Nephron (organoid): ENCODE measurements at regions not wholly inside any gene's neighbourhood (a gene's known extent, or its start where the extent isn't known, plus 50 kb on each side); places are given as distances from the start of the nearest gene placed in this dataset.
A peak's percentile ranks its signal among the peaks of the same experiment; 100 is the strongest.
"Not testable (repeated sequence)": the region's sequence is repeated elsewhere in the genome, so short reads cannot be mapped to it uniquely, and the experiment has no call there.

Experiments
- H3K27ac Mint-ChIP-seq, 3 experiments: 2 replicates each; pipeline ENCODE4 v1.8.0; 2020; ENCODE audit warnings: mixed read lengths in 3 of 3, mild to moderate bottlenecking in 2 of 3, moderate library complexity in 1 of 3
- H3K27me3 Mint-ChIP-seq: 2 replicates; pipeline ENCODE4 v1.8.0; 2021; ENCODE audit warnings: low read depth, mild to moderate bottlenecking, moderate library complexity, mixed read lengths
- H3K36me3 Mint-ChIP-seq: 2 replicates; pipeline ENCODE4 v1.8.0; 2020; ENCODE audit warnings: low read depth, mixed read lengths
- H3K4me1 Mint-ChIP-seq: 2 replicates; pipeline ENCODE4 v1.8.0; 2020; ENCODE audit warnings: mixed read lengths
- H3K4me3 Mint-ChIP-seq, 3 experiments: 2 replicates each; pipeline ENCODE4 v1.8.0; 2020; ENCODE audit warnings: mild to moderate bottlenecking in 3 of 3, mixed read lengths in 3 of 3, moderate library complexity in 2 of 3
- H3K9me3 Mint-ChIP-seq: 2 replicates; pipeline ENCODE4 v1.8.0; 2020; ENCODE audit warnings: mixed read lengths
- TF ChIP-seq, protein P1 (sequence below), 3 experiments: fragments of 200-600 bp; sonication (generic); IDR thresholded peaks; one replicate each; pipeline ENCODE4 v1.5.0; 2021; ENCODE audit warnings: antibody characterized with exemption in 3 of 3; ENCODE audit not compliant: unreplicated experiment in 3 of 3

DNA sequence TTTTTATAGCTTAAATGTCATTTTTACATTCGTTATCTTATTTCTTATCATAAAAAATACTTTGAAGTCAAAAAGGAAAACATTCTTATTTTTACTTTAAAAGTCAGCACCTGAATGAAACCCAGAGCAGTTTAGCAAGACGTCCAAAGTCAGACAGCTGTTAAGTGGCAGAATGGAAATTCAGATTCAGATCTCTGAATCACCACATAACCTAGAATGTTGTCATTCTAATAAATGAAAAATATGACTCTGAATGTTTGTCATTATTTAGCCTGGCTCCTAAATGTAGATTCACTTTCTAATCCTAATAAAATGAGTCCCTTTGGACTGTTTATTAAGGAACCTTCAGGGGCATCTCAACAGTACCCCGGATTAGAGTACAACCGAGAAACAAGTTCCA lies 75.2 kb upstream of the RGS7 start:
- H3K9me3 Mint-ChIP-seq: peaks cover 21% of the 10 kb centered on the region

DNA sequence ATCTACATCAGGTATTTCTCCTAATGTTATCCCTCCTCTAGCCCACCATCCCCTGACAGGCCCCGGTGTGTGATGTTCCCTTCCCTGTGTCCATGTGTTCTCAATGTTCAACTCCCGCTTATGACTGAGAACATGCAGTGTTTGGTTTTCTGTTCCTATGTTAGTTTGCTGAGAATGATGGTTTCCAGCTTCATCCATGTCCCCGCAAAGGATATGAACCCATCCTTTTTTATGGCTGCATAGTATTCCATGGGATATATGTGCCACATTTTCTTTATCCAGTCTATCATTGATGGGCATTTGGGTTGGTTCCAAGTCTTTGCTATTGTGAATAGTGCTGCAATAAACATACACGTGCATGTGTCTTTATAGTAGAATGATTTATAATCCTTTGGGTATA lies 68.1 kb upstream of the RGS7 start:
- peaks cover 23% of the 10 kb centered on the region for H3K9me3 Mint-ChIP-seq
- H3K27me3 Mint-ChIP-seq: peaks cover 69% of the 10 kb centered on the region
- H3K27ac Mint-ChIP-seq, H3K4me1 Mint-ChIP-seq, H3K36me3 Mint-ChIP-seq: not testable (repeated sequence)
- peak overlapping the region; percentile 74 to 81 (median 76) for H3K4me3 Mint-ChIP-seq

More for the DNA sequence above, 75.2 kb upstream of the RGS7 start:
- Mint-ChIP-seq H3K27ac (no peak overlapping the region), H3K4me1 (no peaks in the 10 kb centered on the region), H3K36me3 (no peaks in the 10 kb centered on the region), H3K4me3 (no peak overlapping the region), H3K27me3 (peaks cover 14% of the 10 kb centered on the region)
- TF ChIP-seq, protein P1, sequence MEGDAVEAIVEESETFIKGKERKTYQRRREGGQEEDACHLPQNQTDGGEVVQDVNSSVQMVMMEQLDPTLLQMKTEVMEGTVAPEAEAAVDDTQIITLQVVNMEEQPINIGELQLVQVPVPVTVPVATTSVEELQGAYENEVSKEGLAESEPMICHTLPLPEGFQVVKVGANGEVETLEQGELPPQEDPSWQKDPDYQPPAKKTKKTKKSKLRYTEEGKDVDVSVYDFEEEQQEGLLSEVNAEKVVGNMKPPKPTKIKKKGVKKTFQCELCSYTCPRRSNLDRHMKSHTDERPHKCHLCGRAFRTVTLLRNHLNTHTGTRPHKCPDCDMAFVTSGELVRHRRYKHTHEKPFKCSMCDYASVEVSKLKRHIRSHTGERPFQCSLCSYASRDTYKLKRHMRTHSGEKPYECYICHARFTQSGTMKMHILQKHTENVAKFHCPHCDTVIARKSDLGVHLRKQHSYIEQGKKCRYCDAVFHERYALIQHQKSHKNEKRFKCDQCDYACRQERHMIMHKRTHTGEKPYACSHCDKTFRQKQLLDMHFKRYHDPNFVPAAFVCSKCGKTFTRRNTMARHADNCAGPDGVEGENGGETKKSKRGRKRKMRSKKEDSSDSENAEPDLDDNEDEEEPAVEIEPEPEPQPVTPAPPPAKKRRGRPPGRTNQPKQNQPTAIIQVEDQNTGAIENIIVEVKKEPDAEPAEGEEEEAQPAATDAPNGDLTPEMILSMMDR (IDR thresholded peaks at IDR 0.05; ENCODE audit: unreplicated experiment in 3 of 3): no peak

DNA sequence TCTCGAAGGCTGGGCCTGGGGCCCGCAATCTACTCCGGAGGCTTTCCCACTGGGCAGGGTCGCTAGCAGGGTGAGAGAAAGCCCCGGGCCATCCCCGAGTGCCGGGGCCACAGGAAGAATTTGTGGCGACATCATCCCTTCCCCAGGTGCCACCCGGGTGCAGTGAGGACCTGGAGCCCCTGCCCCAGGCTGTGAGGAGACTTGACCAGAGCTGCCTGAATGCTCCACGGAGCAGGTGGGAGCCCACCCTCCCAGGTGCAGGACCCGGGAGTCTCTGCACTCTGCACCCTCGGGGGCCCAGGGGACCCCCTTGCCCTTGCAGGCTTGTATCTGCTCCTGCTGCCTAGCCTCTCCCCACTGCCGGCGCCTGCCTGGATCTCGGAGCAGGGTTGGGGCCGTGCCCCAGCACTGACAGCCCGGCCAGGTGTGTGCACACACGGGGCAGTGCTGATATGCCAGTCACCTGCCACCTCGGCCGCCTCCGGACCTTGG lies 67.5 kb upstream of the RGS7 start:
- peak overlapping the region; percentile 74 to 81 (median 76) for H3K4me3 Mint-ChIP-seq
- no peak overlapping the region for H3K27ac Mint-ChIP-seq
- peaks cover 74% of the 10 kb centered on the region for H3K27me3 Mint-ChIP-seq
- peaks cover 21% of the 10 kb centered on the region for H3K9me3 Mint-ChIP-seq
- TF ChIP-seq, protein P1 (IDR thresholded peaks at IDR 0.05; ENCODE audit: unreplicated experiment in 3 of 3): no peak
- no peaks in the 10 kb centered on the region for H3K4me1 Mint-ChIP-seq
- H3K36me3 Mint-ChIP-seq: no peaks in the 10 kb centered on the region

DNA sequence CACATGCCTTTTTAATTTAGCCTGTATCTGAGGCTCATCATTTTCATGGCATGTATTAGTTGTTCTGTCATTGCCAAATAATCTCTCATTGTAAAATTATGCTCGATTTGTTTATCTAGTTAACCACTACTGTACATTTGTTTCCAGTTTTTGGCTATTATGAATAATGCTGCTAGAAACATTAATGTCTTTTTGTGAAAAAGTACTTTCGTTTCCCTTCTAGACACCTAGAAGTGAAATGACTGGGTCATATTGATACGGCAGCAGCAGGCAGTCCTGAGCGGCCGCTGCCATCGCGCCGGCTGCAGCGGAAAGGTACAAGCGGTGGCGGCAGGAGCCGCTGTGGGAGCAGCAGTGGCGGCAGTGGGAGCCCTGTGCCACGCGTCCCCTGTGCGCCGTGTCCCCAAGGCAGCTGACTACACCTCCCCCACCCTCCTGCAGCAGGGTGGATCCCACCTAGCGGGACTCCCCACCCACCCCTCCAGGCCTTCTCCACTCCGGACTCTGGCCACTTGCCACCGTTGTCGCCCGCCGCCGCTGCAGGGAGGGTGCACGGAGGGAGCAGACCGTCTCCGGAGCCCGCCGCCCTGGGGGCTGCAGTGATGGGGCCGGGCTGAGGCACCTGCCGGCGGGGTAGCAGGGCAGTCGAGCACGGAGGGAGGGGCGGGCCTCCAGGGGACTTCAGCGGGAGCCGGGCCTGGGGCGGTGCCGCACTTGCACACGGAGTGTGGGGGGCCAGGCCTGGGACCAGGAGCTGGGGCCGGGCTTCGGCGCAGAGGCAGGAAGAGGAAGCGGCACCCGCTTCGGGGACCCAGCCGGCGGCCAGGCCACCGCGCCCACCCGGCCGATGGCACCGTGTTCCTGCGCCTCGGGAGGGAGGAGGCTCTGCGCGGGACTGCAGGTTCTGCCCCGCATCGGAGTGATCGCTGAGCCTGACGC lies 66.8 kb upstream of the RGS7 start:
- Mint-ChIP-seq H3K9me3 (peaks cover 20% of the 10 kb centered on the region), H3K36me3 (no peaks in the 10 kb centered on the region), H3K27me3 (peaks cover 77% of the 10 kb centered on the region), H3K4me1 (no peaks in the 10 kb centered on the region), H3K27ac (no peak overlapping the region), H3K4me3 (peak overlapping the region; percentile 78 to 84 (median 80))
- TF ChIP-seq, protein P1 (IDR thresholded peaks at IDR 0.05; ENCODE audit: unreplicated experiment in 3 of 3): peak in 1 of 3 experiments; percentile 9

DNA sequence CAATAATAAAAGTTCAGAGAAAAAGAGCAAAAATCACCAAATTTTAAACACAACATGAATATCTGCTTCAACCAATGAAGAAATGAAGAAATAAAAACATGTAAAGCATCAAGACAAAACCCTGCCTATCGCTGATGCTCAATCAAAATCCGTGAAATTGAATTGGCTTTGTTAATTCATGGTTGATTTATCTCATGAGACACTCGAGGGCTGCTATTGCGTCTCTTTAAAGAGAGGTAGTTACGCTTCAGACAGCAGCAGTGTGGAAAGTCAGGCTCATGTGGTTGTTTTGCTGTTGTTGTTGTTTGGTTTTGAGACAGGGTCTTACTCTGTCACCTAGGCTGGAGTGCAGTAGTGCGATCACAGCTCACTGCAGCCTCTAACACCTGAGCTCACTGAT lies 65.5 kb upstream of the RGS7 start:
- Mint-ChIP-seq H3K36me3 (no peaks in the 10 kb centered on the region), H3K27me3 (peaks cover 74% of the 10 kb centered on the region), H3K27ac (no peak overlapping the region), H3K4me1 (no peaks in the 10 kb centered on the region), H3K4me3 (peak overlapping the region; percentile 20 to 60 (median 52)), H3K9me3 (peaks cover 8% of the 10 kb centered on the region)
- TF ChIP-seq, protein P1 (IDR thresholded peaks at IDR 0.05; ENCODE audit: unreplicated experiment in 3 of 3): no peak

DNA sequence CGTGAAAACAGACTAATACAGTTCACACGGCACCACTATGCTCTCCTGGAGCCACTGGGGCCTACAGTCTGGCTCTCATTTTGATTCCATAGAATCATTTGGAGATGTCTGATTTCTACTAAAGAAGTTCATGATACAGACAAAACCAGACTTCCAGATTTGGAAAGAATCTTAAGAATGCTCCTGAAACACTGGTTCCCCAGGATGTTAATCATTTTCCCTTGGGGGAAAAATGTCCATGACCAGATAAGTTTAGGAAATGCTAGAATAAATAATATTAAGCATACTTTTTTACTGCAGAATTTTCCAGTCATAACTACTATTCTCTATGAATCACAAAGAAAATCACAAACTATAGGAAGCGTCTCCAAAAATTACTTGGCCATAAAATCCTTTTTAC lies 63.0 kb upstream of the RGS7 start:
- H3K27ac Mint-ChIP-seq: no peak overlapping the region
- H3K4me1 Mint-ChIP-seq: no peaks in the 10 kb centered on the region
- H3K36me3 Mint-ChIP-seq: no peaks in the 10 kb centered on the region
- TF ChIP-seq, protein P1 (IDR thresholded peaks at IDR 0.05; ENCODE audit: unreplicated experiment in 3 of 3): no peak
- H3K4me3 Mint-ChIP-seq: no peak overlapping the region
- no peaks in the 10 kb centered on the region for H3K9me3 Mint-ChIP-seq
- peaks cover 49% of the 10 kb centered on the region for H3K27me3 Mint-ChIP-seq
